ENCODE measurements at regions not wholly inside any gene's neighbourhood (a gene's known extent, or its start where the extent isn't known, plus 50 kb on each side); places are given as distances from the start of the nearest gene placed in this dataset.
A peak's percentile ranks its signal among the peaks of the same experiment; 100 is the strongest.

- no peak overlapping the region for H3K9ac ChIP-seq (ENCODE audit: low read depth, low read length, poor library complexity, severe bottlenecking)
- H3K36me3 ChIP-seq (ENCODE audit: insufficient read depth, low read length): no peaks in the 10 kb centered on the region
- H3K4me2 ChIP-seq (ENCODE audit: low read depth, low read length, poor library complexity, severe bottlenecking): no peak overlapping the region
- H3K9me2 ChIP-seq (replicated peaks; ENCODE audit: low read depth, low read length): no peaks in the 10 kb centered on the region
- no peak overlapping the region for H3K4me3 ChIP-seq (ENCODE audit: low read length, poor library complexity, severe bottlenecking)
- H4K20me1 ChIP-seq (ENCODE audit: insufficient read depth, low read length, poor library complexity, severe bottlenecking): no peaks in the 10 kb centered on the region
- H3K27me3 ChIP-seq (ENCODE audit: insufficient read depth, low read length, poor library complexity, severe bottlenecking): no peaks in the 10 kb centered on the region
- no peaks in the 10 kb centered on the region for H3K4me1 ChIP-seq (ENCODE audit: insufficient read depth, low read length, poor library complexity, severe bottlenecking)
- TF ChIP-seq EZH2phosphoT487 (IDR thresholded peaks at IDR 0.05; ENCODE audit: borderline replicate concordance) (no peak), CTCF (conservative IDR thresholded peaks at IDR 0.05; ENCODE audit: low read length) (no peak)
- H3F3A ChIP-seq (ENCODE audit: low read depth): no peaks in the 10 kb centered on the region
- H3K79me2 ChIP-seq (ENCODE audit: insufficient read depth, low read length): no peaks in the 10 kb centered on the region
- no peaks in the 10 kb centered on the region for H3K9me3 ChIP-seq (ENCODE audit: insufficient read depth, low read depth, low read length)
- H2AFZ ChIP-seq (ENCODE audit: low read length): no peak overlapping the region
These were observed 192.2 kb upstream of the FBXO11 start for GRCh38 chr2:48098539-48098938.

- TF ChIP-seq CTCF (conservative IDR thresholded peaks at IDR 0.05; ENCODE audit: low read length): no peak
- Histone ChIP-seq H2AFZ (ENCODE audit: low read length) (peak overlapping the region; percentile 11; the same call in 1 of the 2 replicates), H3K9ac (ENCODE audit: low read depth, low read length, poor library complexity, severe bottlenecking) (no peak overlapping the region), H3K9me2 (replicated peaks; ENCODE audit: low read depth, low read length) (no peaks in the 10 kb centered on the region), H3K9me3 (ENCODE audit: insufficient read depth, low read depth, low read length) (no peaks in the 10 kb centered on the region), H3K4me2 (ENCODE audit: low read depth, low read length, poor library complexity, severe bottlenecking) (no peak overlapping the region), H3F3A (ENCODE audit: low read depth) (no peaks in the 10 kb centered on the region), H4K20me1 (ENCODE audit: insufficient read depth, low read length, poor library complexity, severe bottlenecking) (no peaks in the 10 kb centered on the region), H3K27me3 (ENCODE audit: insufficient read depth, low read length, poor library complexity, severe bottlenecking) (no peaks in the 10 kb centered on the region), H3K36me3 (ENCODE audit: insufficient read depth, low read length) (no peaks in the 10 kb centered on the region), H3K4me3 (ENCODE audit: low read length, poor library complexity, severe bottlenecking) (no peak overlapping the region), H3K4me1 (ENCODE audit: insufficient read depth, low read length, poor library complexity, severe bottlenecking) (peaks cover 10% of the 10 kb centered on the region), H3K79me2 (ENCODE audit: insufficient read depth, low read length) (no peaks in the 10 kb centered on the region)
These were observed 198.1 kb upstream of the FBXO11 start for GRCh38 chr2:48104418-48104817.

- Histone ChIP-seq H3K79me2 (ENCODE audit: insufficient read depth, low read length) (no peaks in the 10 kb centered on the region), H3K36me3 (ENCODE audit: insufficient read depth, low read length) (no peaks in the 10 kb centered on the region), H3K9ac (ENCODE audit: low read depth, low read length, poor library complexity, severe bottlenecking) (no peak overlapping the region), H4K20me1 (ENCODE audit: insufficient read depth, low read length, poor library complexity, severe bottlenecking) (no peaks in the 10 kb centered on the region), H3K4me2 (ENCODE audit: low read depth, low read length, poor library complexity, severe bottlenecking) (peak overlapping the region; percentile 59), H3K4me1 (ENCODE audit: insufficient read depth, low read length, poor library complexity, severe bottlenecking) (peaks cover 10% of the 10 kb centered on the region), H3F3A (ENCODE audit: low read depth) (no peaks in the 10 kb centered on the region), H3K9me3 (ENCODE audit: insufficient read depth, low read depth, low read length) (no peaks in the 10 kb centered on the region), H3K9me2 (replicated peaks; ENCODE audit: low read depth, low read length) (no peaks in the 10 kb centered on the region), H2AFZ (ENCODE audit: low read length) (peak overlapping the region; percentile 95; the same call in 1 of the 2 replicates), H3K4me3 (ENCODE audit: low read length, poor library complexity, severe bottlenecking) (no peak overlapping the region), H3K27me3 (ENCODE audit: insufficient read depth, low read length, poor library complexity, severe bottlenecking) (no peaks in the 10 kb centered on the region)
- TF ChIP-seq EZH2phosphoT487 (IDR thresholded peaks at IDR 0.05; ENCODE audit: borderline replicate concordance) (no peak), CTCF (conservative IDR thresholded peaks at IDR 0.05; ENCODE audit: low read length) (no peak)
These were observed 199.6 kb upstream of the FBXO11 start for GRCh38 chr2:48105848-48106247.
